HL-60 (cell line): ENCODE measurements at regions not wholly inside any gene's neighbourhood (a gene's known extent, or its start where the extent isn't known, plus 50 kb on each side); places are given as distances from the start of the nearest gene placed in this dataset.

Source experiments
- DNase-seq, 2 experiments: peaks; one replicate each; pipeline ENCODE4 v3.0.0-alpha.2; 2010 to 2020; ENCODE audit warnings: low read depth in 1 of 2, low spot score in 1 of 2
- H3K27ac ChIP-seq: fragments of 250-450 bp; sonication (Bioruptor Pico); replicated peaks from 2 replicates; pipeline ENCODE4 v1.5.1; 2020; ENCODE audit warnings: mild to moderate bottlenecking, moderate library complexity
- H3K27me3 ChIP-seq: fragments of 250-450 bp; sonication (Bioruptor Pico); 2 replicates; pipeline ENCODE4 v1.5.1; 2021; ENCODE audit warnings: mild to moderate bottlenecking, moderate library complexity; ENCODE audit not compliant: insufficient read depth, poor library complexity, severe bottlenecking
- H3K4me3 ChIP-seq: replicated peaks from 2 replicates; pipeline ENCODE4 v1.5.1; 2011; ENCODE audit warnings: mild to moderate bottlenecking, control low read depth, low read length; ENCODE audit not compliant: insufficient read depth
- CTCF ChIP-seq: IDR thresholded peaks from one replicate; pipeline ENCODE4 v1.5.1; 2011; ENCODE audit warnings: low read length, control low read depth, inconsistent platforms; ENCODE audit not compliant: insufficient read depth
- GABPA ChIP-seq: IDR thresholded peaks from 2 replicates; pipeline ENCODE4 v1.6.1; 2012; ENCODE audit warnings: low read depth
- POLR2AphosphoS5 ChIP-seq: IDR thresholded peaks from 2 replicates; pipeline ENCODE4 v1.6.1; 2012; ENCODE audit warnings: low read depth
- REST ChIP-seq: IDR thresholded peaks from 2 replicates; pipeline ENCODE4 v1.6.1; 2012; ENCODE audit warnings: low read depth; ENCODE audit not compliant: insufficient replicate concordance
- SPI1 ChIP-seq: IDR thresholded peaks from 2 replicates; pipeline ENCODE4 v1.6.1; 2012; ENCODE audit warnings: low read depth, mild to moderate bottlenecking, borderline replicate concordance

- Histone ChIP-seq H3K4me3 (no peak overlapping the region), H3K27me3 (no peaks in the 10 kb centered on the region), H3K27ac (no peak overlapping the region)
- DNase-seq: no peak
- TF ChIP-seq CTCF (no peak), REST (no peak), GABPA (no peak), SPI1 (no peak), POLR2AphosphoS5 (no peak)
Measured at GRCh38 chr11:109554951-109555350, 133.0 kb downstream of the C11orf87 start.

- DNase-seq: no peak
- TF ChIP-seq GABPA (no peak), REST (no peak), POLR2AphosphoS5 (no peak), CTCF (no peak), SPI1 (no peak)
Measured at GRCh38 chr11:109564241-109564640, 142.3 kb downstream of the C11orf87 start.

GRCh38 chr11:109582470-109582869 lies 160.5 kb downstream of the C11orf87 start:
- Histone ChIP-seq H3K27me3 (no peaks in the 10 kb centered on the region), H3K27ac (no peak overlapping the region), H3K4me3 (no peak overlapping the region)
- no peak for DNase-seq
- TF ChIP-seq GABPA (no peak), POLR2AphosphoS5 (no peak), CTCF (no peak), SPI1 (no peak), REST (no peak)

More at GRCh38 chr11:109564241-109564640, 142.3 kb downstream of the C11orf87 start:
- Histone ChIP-seq H3K4me3 (no peak overlapping the region), H3K27ac (no peak overlapping the region), H3K27me3 (no peaks in the 10 kb centered on the region)
